Skeletal muscle cell (primary cell): ENCODE measurements at regions not wholly inside any gene's neighbourhood (a gene's known extent, or its start where the extent isn't known, plus 50 kb on each side); places are given as distances from the start of the nearest gene placed in this dataset.
A peak's percentile ranks its signal among the peaks of the same experiment; 100 is the strongest.

ENCODE experiments used
- DNase-seq: peaks from one replicate; pipeline ENCODE4 v3.0.0-alpha.2; 2010; ENCODE audit warnings: low read depth
- H3K4me3 ChIP-seq: 2 replicates; pipeline ENCODE4 v1.5.1; 2011; ENCODE audit warnings: low read depth, mild to moderate bottlenecking, control low read depth, low read length, moderate library complexity

- no peak overlapping the region for H3K4me3 ChIP-seq
- no peak for DNase-seq
Measured at GRCh38 chr15:31470756-31471155, 144.1 kb downstream of the KLF13 start.

DNA sequence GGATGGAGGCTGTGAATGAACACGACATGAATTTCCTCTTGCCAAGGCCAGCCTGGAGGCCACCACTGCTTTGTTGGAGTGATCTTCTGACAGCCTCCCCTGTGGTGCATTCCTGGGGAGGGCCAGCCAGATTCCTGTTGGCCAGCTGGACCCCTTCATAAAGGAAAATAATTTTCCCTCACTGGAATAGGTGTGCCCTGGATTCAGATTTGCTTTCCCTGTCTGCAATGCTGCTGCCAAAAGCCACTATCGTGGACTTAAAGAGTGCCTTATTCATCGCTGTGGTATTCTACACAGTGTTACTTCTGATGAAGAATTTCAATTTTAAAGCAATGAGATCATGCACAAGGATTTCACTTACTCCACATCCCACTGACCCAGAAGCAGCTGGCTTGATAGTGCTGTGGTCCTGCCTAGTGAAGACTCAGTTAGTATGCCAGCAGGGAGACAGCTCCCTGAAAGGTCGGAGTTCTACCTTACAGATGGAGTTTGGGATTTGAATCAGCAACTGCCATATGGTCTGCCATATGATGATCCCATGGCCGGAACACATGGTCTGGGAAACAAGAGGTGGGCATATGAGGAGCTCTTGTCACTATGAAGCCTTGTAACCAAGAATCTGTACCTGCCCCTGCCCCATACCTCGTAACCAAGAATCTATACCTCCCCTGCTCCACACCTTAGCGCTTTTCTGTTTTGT is 145.2 kb downstream of the KLF13 start:
- DNase-seq = peak; percentile 68
- H3K4me3 ChIP-seq = no peak overlapping the region

- DNase-seq = no peak
Measured at GRCh38 chr15:31472636-31473384, 146.2 kb downstream of the KLF13 start.

GRCh38 chr15:31473385-31474058 is 146.9 kb downstream of the KLF13 start:
- H3K4me3 ChIP-seq = no peak overlapping the region
- DNase-seq = no peak

More at GRCh38 chr15:31472636-31473384, 146.2 kb downstream of the KLF13 start:
- H3K4me3 ChIP-seq = no peak overlapping the region

- DNase-seq = no peak
- no peak overlapping the region for H3K4me3 ChIP-seq
Measured at GRCh38 chr15:31474059-31474868, 147.6 kb downstream of the KLF13 start.

- H3K4me3 ChIP-seq = no peak overlapping the region
- DNase-seq = no peak
Measured at GRCh38 chr15:31476236-31476810, 149.7 kb downstream of the KLF13 start.

GRCh38 chr15:31476866-31477265 is 150.2 kb downstream of the KLF13 start:
- DNase-seq = no peak
- no peak overlapping the region for H3K4me3 ChIP-seq

DNA sequence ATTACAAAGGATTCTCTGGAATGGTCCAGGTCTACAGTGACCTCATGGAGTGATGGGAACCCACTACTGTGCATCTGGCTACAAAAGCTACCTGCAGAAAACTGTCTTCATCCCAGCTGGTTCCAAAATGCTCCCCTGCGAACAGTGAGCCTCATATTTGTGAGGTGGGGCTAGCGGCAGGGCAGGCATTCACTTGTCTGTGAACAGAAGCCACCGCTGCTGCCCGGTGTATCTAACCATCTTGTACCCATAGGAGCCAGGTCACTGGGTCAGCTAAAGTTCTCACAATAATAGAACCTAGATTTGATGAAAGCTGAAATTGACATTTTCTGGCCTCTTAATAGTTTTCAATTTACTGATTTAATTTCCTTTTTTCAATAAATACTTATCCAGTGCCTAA is 150.7 kb downstream of the KLF13 start:
- DNase-seq = no peak
- H3K4me3 ChIP-seq = no peak overlapping the region

GRCh38 chr15:31477851-31478701 is 151.4 kb downstream of the KLF13 start:
- no peak overlapping the region for H3K4me3 ChIP-seq
- no peak for DNase-seq

GRCh38 chr15:31478702-31479221 is 152.1 kb downstream of the KLF13 start:
- no peak overlapping the region for H3K4me3 ChIP-seq
- no peak for DNase-seq

DNA sequence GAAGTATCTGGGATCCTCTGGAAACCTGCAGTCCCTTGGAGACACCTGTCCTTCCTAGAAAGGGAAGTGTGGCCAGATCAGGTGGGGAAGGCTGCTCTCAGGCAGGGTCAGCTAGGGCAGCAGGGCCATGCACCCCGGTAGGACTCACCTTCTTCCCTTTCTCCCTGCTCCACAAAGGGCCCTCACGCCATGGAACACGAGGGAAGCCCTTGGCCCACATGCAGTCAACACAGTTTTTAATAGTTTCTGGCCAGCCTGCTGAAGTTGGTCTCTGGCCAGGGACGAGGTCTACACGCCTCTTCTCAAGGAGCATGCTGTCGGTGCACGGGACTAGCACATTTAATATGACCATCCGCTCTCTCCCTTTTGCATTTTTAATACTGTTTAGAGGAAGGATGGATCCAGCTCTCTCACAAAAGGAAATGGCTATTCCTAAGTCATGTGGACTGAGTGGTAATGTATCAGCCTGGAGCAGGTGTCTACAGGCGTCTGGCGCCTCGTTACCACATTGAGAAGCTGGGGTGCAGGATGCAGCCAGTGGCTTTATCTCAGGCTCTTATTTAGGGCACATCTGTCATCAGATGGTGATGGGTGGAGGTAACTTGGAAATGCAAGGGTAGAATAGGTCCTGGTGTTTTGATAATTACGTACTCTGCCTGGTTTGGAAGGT is 153.9 kb downstream of the KLF13 start:
- DNase-seq = no peak
- H3K4me3 ChIP-seq = no peak overlapping the region

GRCh38 chr15:31481142-31481541 is 154.5 kb downstream of the KLF13 start:
- H3K4me3 ChIP-seq = no peak overlapping the region

DNA sequence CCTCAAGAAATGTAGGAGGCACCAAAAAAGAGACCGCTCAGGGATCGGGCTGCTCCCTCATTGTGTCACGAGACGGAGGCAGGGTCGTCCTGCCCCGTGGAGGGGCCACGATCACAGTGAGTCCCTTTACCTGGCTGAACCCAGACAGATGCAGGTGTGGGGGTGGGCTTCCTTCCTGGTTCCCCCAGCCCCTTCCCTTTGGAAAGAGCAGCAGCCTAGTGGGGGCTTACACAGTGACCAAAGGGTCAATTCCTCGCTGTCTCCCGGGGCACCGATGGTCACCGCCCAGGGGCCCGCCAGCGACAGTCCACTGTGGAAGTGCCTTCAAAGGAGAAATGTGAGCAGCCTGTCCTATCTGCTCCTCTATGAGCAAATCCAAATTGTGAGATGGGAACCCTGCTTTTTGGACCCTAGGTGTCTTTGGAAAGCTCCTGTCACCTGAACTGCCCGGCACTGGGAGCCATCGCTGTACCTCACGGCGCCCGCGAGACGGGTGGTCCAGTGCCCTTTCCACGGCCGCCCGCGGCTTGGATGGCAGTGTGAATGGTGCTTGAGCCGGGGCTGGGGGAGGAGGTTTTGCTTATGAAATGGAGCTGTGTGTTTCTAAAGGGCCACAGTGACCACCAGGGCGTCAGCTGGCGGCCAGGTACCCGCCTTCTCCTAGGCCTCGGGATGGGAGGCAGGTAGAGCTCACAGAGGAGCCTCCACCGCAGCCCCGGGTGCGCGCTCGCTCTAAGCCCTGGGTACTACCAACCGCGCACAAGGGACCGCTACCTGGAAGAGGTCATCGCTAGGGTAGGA is 155.7 kb downstream of the KLF13 start:
- DNase-seq = no peak
- H3K4me3 ChIP-seq = no peak overlapping the region

More at GRCh38 chr15:31481142-31481541, 154.5 kb downstream of the KLF13 start:
- DNase-seq = no peak

DNA sequence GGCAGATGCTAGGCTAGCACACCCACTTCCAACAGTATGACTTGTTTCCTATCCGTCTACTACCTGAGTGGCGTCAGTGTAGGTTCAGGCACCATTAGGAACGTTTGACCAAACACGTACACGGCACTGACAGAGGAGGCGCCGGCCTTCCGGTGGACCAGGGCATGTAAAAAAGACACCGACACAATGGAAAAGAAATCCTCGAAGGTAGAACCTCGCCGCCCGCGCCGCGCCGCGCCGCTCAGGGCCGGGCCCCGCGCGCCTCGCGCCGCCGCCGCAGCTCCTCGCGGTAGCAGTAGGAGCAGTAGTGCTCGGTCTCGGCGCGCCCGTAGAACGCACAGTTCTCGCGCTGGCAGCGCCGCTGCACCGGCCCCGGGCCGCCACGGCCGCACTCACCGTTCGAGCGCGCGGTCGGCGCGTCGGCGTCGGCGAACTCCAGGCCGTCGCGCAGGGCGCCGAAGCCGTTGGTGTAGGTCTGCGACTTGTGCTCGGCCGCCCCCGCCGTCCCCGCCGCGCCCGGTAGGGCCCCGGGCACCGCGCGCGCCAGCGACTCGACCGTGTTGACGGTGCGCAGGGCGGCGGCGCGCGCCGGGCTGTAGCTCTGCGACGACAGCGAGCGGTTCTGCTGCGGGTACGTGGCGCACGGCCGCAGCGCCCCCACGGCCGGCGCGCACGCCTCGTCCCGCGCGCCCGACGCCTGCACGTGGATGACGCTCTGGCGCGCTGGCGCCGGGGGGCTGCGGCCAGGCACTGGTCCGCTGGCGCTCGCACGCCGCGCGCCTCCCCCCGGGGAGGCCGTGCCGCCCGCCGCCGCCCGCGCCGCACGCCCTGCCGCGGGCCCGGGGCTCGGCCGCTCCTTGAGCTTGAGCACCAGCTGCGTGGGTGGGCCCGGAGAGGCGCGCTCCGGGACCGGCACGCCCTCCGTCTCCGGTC is 156.7 kb downstream of the KLF13 start:
- H3K4me3 ChIP-seq = peak overlapping the region; percentile 13
- no peak for DNase-seq

GRCh38 chr15:31483986-31484951 is 157.6 kb downstream of the KLF13 start:
- H3K4me3 ChIP-seq = no peak overlapping the region
- no peak for DNase-seq
